Activated naive CD4-positive, alpha-beta T cell treated with anti-CD3 and anti-CD28 coated beads, Interleukin-2, amount 50 U/mL, for 24 hours (primary cell): ENCODE measurements at regions not wholly inside any gene's neighbourhood (a gene's known extent, or its start where the extent isn't known, plus 50 kb on each side); places are given as distances from the start of the nearest gene placed in this dataset.

ENCODE experiments used
- H3K27ac Mint-ChIP-seq: one replicate; pipeline ENCODE4 v1.8.0; 2021; ENCODE audit warnings: mild to moderate bottlenecking, mixed read lengths
- H3K27me3 Mint-ChIP-seq: one replicate; pipeline ENCODE4 v1.8.0; 2021; ENCODE audit warnings: mixed read lengths
- H3K36me3 Mint-ChIP-seq: one replicate; pipeline ENCODE4 v1.8.0; 2021; ENCODE audit warnings: mixed read lengths
- H3K4me1 Mint-ChIP-seq: one replicate; pipeline ENCODE4 v1.8.0; 2021; ENCODE audit warnings: mixed read lengths
- H3K4me3 Mint-ChIP-seq: one replicate; pipeline ENCODE4 v1.8.0; 2021; ENCODE audit warnings: mild to moderate bottlenecking, mixed read lengths
- H3K9me3 Mint-ChIP-seq: one replicate; pipeline ENCODE4 v1.8.0; 2021; ENCODE audit warnings: mixed read lengths

GRCh38 chr20:24283186-24283585, 186.2 kb upstream of the SYNDIG1 start:
- H3K36me3 Mint-ChIP-seq: no peaks in the 10 kb centered on the region
- no peak overlapping the region for H3K4me3 Mint-ChIP-seq
- no peaks in the 10 kb centered on the region for H3K4me1 Mint-ChIP-seq
- peaks cover 7% of the 10 kb centered on the region for H3K9me3 Mint-ChIP-seq
- no peaks in the 10 kb centered on the region for H3K27me3 Mint-ChIP-seq
- no peak overlapping the region for H3K27ac Mint-ChIP-seq

GRCh38 chr20:24277196-24277595, 192.2 kb upstream of the SYNDIG1 start:
- no peak overlapping the region for H3K4me3 Mint-ChIP-seq

GRCh38 chr20:24275946-24276705, 193.3 kb upstream of the SYNDIG1 start:
- no peak overlapping the region for H3K4me3 Mint-ChIP-seq
- H3K9me3 Mint-ChIP-seq: peaks cover 9% of the 10 kb centered on the region
- H3K4me1 Mint-ChIP-seq: no peaks in the 10 kb centered on the region
- peaks cover 2% of the 10 kb centered on the region for H3K27me3 Mint-ChIP-seq
- peaks cover 3% of the 10 kb centered on the region for H3K36me3 Mint-ChIP-seq
- H3K27ac Mint-ChIP-seq: no peak overlapping the region

More at GRCh38 chr20:24277196-24277595, 192.2 kb upstream of the SYNDIG1 start:
- peaks cover 2% of the 10 kb centered on the region for H3K36me3 Mint-ChIP-seq
- no peaks in the 10 kb centered on the region for H3K4me1 Mint-ChIP-seq
- peaks cover 1% of the 10 kb centered on the region for H3K27me3 Mint-ChIP-seq
- peaks cover 9% of the 10 kb centered on the region for H3K9me3 Mint-ChIP-seq
- H3K27ac Mint-ChIP-seq: no peak overlapping the region

- H3K9me3 Mint-ChIP-seq: peaks cover 9% of the 10 kb centered on the region
- no peak overlapping the region for H3K4me3 Mint-ChIP-seq
- peaks cover 4% of the 10 kb centered on the region for H3K27me3 Mint-ChIP-seq
- H3K27ac Mint-ChIP-seq: no peak overlapping the region
- no peaks in the 10 kb centered on the region for H3K4me1 Mint-ChIP-seq
- H3K36me3 Mint-ChIP-seq: peaks cover 5% of the 10 kb centered on the region
These were observed 196.2 kb upstream of the SYNDIG1 start for GRCh38 chr20:24273251-24273650.

- Mint-ChIP-seq H3K27ac (no peak overlapping the region), H3K27me3 (no peaks in the 10 kb centered on the region), H3K4me3 (no peak overlapping the region), H3K9me3 (no peaks in the 10 kb centered on the region), H3K4me1 (no peaks in the 10 kb centered on the region), H3K36me3 (no peaks in the 10 kb centered on the region)
These were observed 208.1 kb upstream of the SYNDIG1 start for GRCh38 chr20:24261351-24261750.

- H3K27ac Mint-ChIP-seq: no peak overlapping the region
- H3K4me1 Mint-ChIP-seq: no peaks in the 10 kb centered on the region
- H3K4me3 Mint-ChIP-seq: no peak overlapping the region
- H3K36me3 Mint-ChIP-seq: no peaks in the 10 kb centered on the region
- no peaks in the 10 kb centered on the region for H3K27me3 Mint-ChIP-seq
- H3K9me3 Mint-ChIP-seq: no peaks in the 10 kb centered on the region
These were observed 212.3 kb upstream of the SYNDIG1 start for GRCh38 chr20:24257171-24257570.

- no peaks in the 10 kb centered on the region for H3K9me3 Mint-ChIP-seq
- no peaks in the 10 kb centered on the region for H3K4me1 Mint-ChIP-seq
- no peaks in the 10 kb centered on the region for H3K27me3 Mint-ChIP-seq
- no peak overlapping the region for H3K4me3 Mint-ChIP-seq
- H3K27ac Mint-ChIP-seq: no peak overlapping the region
- no peaks in the 10 kb centered on the region for H3K36me3 Mint-ChIP-seq
These were observed 213.1 kb upstream of the SYNDIG1 start for GRCh38 chr20:24256307-24256706.

- no peak overlapping the region for H3K4me3 Mint-ChIP-seq
- H3K27ac Mint-ChIP-seq: no peak overlapping the region
- H3K9me3 Mint-ChIP-seq: no peaks in the 10 kb centered on the region
- H3K4me1 Mint-ChIP-seq: no peaks in the 10 kb centered on the region
- H3K36me3 Mint-ChIP-seq: no peaks in the 10 kb centered on the region
- H3K27me3 Mint-ChIP-seq: no peaks in the 10 kb centered on the region
These were observed 214.9 kb upstream of the SYNDIG1 start for GRCh38 chr20:24254480-24254879.

- Mint-ChIP-seq H3K27me3 (no peaks in the 10 kb centered on the region), H3K9me3 (no peaks in the 10 kb centered on the region), H3K4me1 (no peaks in the 10 kb centered on the region), H3K36me3 (peaks cover under 1% of the 10 kb centered on the region), H3K4me3 (no peak overlapping the region), H3K27ac (no peak overlapping the region)
These were observed 216.1 kb upstream of the SYNDIG1 start for GRCh38 chr20:24253321-24253720.

- Mint-ChIP-seq H3K4me3 (no peak overlapping the region), H3K36me3 (peaks cover 2% of the 10 kb centered on the region), H3K4me1 (no peaks in the 10 kb centered on the region), H3K27ac (no peak overlapping the region), H3K27me3 (peaks cover 5% of the 10 kb centered on the region), H3K9me3 (peaks cover 4% of the 10 kb centered on the region)
These were observed 224.3 kb upstream of the SYNDIG1 start for GRCh38 chr20:24245094-24245493.

- no peak overlapping the region for H3K4me3 Mint-ChIP-seq
These were observed 226.7 kb upstream of the SYNDIG1 start for GRCh38 chr20:24242763-24243162.

GRCh38 chr20:24241466-24241865, 228.0 kb upstream of the SYNDIG1 start:
- H3K9me3 Mint-ChIP-seq: no peaks in the 10 kb centered on the region
- no peaks in the 10 kb centered on the region for H3K36me3 Mint-ChIP-seq
- no peaks in the 10 kb centered on the region for H3K4me1 Mint-ChIP-seq
- H3K27me3 Mint-ChIP-seq: peaks cover 6% of the 10 kb centered on the region
- H3K4me3 Mint-ChIP-seq: no peak overlapping the region
- H3K27ac Mint-ChIP-seq: no peak overlapping the region

More at GRCh38 chr20:24242763-24243162, 226.7 kb upstream of the SYNDIG1 start:
- no peaks in the 10 kb centered on the region for H3K4me1 Mint-ChIP-seq
- H3K9me3 Mint-ChIP-seq: peaks cover 4% of the 10 kb centered on the region
- no peaks in the 10 kb centered on the region for H3K36me3 Mint-ChIP-seq
- H3K27me3 Mint-ChIP-seq: peaks cover 6% of the 10 kb centered on the region
- H3K27ac Mint-ChIP-seq: no peak overlapping the region

- H3K27ac Mint-ChIP-seq: no peak overlapping the region
- peaks cover 5% of the 10 kb centered on the region for H3K27me3 Mint-ChIP-seq
- no peak overlapping the region for H3K4me3 Mint-ChIP-seq
- no peaks in the 10 kb centered on the region for H3K4me1 Mint-ChIP-seq
- no peaks in the 10 kb centered on the region for H3K9me3 Mint-ChIP-seq
- no peaks in the 10 kb centered on the region for H3K36me3 Mint-ChIP-seq
These were observed 232.5 kb upstream of the SYNDIG1 start for GRCh38 chr20:24236963-24237362.

- Mint-ChIP-seq H3K4me3 (no peak overlapping the region), H3K27me3 (peaks cover 5% of the 10 kb centered on the region), H3K27ac (no peak overlapping the region), H3K4me1 (no peaks in the 10 kb centered on the region), H3K9me3 (no peaks in the 10 kb centered on the region), H3K36me3 (no peaks in the 10 kb centered on the region)
These were observed 233.2 kb upstream of the SYNDIG1 start for GRCh38 chr20:24236201-24236600.

- no peaks in the 10 kb centered on the region for H3K9me3 Mint-ChIP-seq
- peaks cover 4% of the 10 kb centered on the region for H3K27me3 Mint-ChIP-seq
- H3K4me1 Mint-ChIP-seq: no peaks in the 10 kb centered on the region
- H3K27ac Mint-ChIP-seq: no peak overlapping the region
- no peak overlapping the region for H3K4me3 Mint-ChIP-seq
- H3K36me3 Mint-ChIP-seq: no peaks in the 10 kb centered on the region
These were observed 233.9 kb upstream of the SYNDIG1 start for GRCh38 chr20:24235296-24236175.

- no peaks in the 10 kb centered on the region for H3K9me3 Mint-ChIP-seq
- no peak overlapping the region for H3K27ac Mint-ChIP-seq
- H3K4me1 Mint-ChIP-seq: no peaks in the 10 kb centered on the region
- H3K4me3 Mint-ChIP-seq: no peak overlapping the region
- H3K27me3 Mint-ChIP-seq: peaks cover 6% of the 10 kb centered on the region
- no peaks in the 10 kb centered on the region for H3K36me3 Mint-ChIP-seq
These were observed 239.0 kb upstream of the GGTLC1 start for GRCh38 chr20:24227600-24227999.
